KBM-7 (cell line): ENCODE measurements at regions not wholly inside any gene's neighbourhood (a gene's known extent, or its start where the extent isn't known, plus 50 kb on each side); places are given as distances from the start of the nearest gene placed in this dataset.

Experiments
- DNase-seq: peaks from one replicate; pipeline ENCODE4 v3.0.0-alpha.2; 2015
- in situ Hi-C: fragments of 300-500 bp; cut with MboI; formaldehyde crosslinking; loops from 2 replicates; pipeline ENCODE4 v1.14.3; 2020; ENCODE audit warnings: low sequenced_read_pairs, low pct_unique_long_range_greater_than_20kb, mixed read lengths

- no peak for DNase-seq
- in situ Hi-C loops: no loop called here
Measured at GRCh38 chr18:45562567-45563479, 52.5 kb upstream of the SLC14A2 start.

- in situ Hi-C loops: no loop called here
Measured at GRCh38 chr18:45565280-45565970, 49.9 kb upstream of the SLC14A2 start.

More at GRCh38 chr18:45565280-45565970, 49.9 kb upstream of the SLC14A2 start:
- DNase-seq: no peak
